NB4 (cell line): ENCODE measurements at regions not wholly inside any gene's neighbourhood (a gene's known extent, or its start where the extent isn't known, plus 50 kb on each side); places are given as distances from the start of the nearest gene placed in this dataset.
"Not testable (repeated sequence)": the region's sequence is repeated elsewhere in the genome, so short reads cannot be mapped to it uniquely, and the experiment has no call there.

Experiments used
- DNase-seq: peaks from one replicate; pipeline ENCODE4 v3.0.0; 2010; ENCODE audit warnings: low read depth
- H3K4me3 ChIP-seq: one replicate; pipeline ENCODE4 v1.5.1; 2011; ENCODE audit warnings: mild to moderate bottlenecking, low read depth, low read length, moderate library complexity
- CTCF ChIP-seq: IDR thresholded peaks from one replicate; pipeline ENCODE4 v1.5.1; 2012; ENCODE audit warnings: low read depth, low read length
- MAX ChIP-seq: IDR thresholded peaks from 2 replicates; pipeline ENCODE4 v1.6.1; 2011; ENCODE audit warnings: low read depth, low read length
- MYC ChIP-seq: IDR thresholded peaks from 2 replicates; pipeline ENCODE4 v1.6.1; 2011; ENCODE audit warnings: low read depth, low read length
- POLR2A ChIP-seq: IDR thresholded peaks from 2 replicates; pipeline ENCODE4 v1.6.1; 2011; ENCODE audit warnings: mild to moderate bottlenecking; ENCODE audit not compliant: insufficient read length; ENCODE audit errors: extremely low read depth

GRCh38 chr7:67484244-67484751, 487.7 kb downstream of the TYW1 start:
- peak; percentile 80 for DNase-seq
- no peak overlapping the region for H3K4me3 ChIP-seq
- TF ChIP-seq POLR2A (no peak), MAX (peak; percentile 62), MYC (no peak), CTCF (peak; percentile 93)

GRCh38 chr7:67486401-67486800, 489.8 kb downstream of the TYW1 start:
- DNase-seq, result no peak
- no peak for TF ChIP-seq POLR2A
- TF ChIP-seq MYC, result no peak
- TF ChIP-seq CTCF, result no peak
- no peak for TF ChIP-seq MAX
- no peak overlapping the region for H3K4me3 ChIP-seq

DNA sequence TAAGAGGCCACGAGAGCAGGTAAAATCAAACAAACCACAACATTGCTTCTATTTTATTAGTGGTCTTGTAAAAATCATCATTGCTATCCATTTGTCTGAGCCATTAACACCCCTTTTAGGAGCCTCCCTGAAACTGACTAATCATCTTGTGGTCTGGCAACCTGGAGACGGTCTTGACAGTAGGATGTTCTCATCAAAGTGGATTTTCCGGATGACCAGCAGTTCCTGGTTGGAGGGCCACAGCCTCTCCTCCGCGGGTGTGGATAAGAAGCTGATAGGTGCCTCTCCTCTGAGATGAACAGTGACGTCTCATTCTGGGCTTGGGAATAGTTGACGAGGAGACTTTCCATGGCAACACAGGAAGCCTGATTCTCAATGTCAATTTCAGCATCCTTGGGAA, 490.7 kb downstream of the TYW1 start:
- H3K4me3 ChIP-seq, result no peak overlapping the region
- no peak for DNase-seq
- no peak for TF ChIP-seq MAX
- no peak for TF ChIP-seq MYC
- no peak for TF ChIP-seq POLR2A
- TF ChIP-seq CTCF, result no peak

- no peak for DNase-seq
- TF ChIP-seq MAX, result no peak
- no peak for TF ChIP-seq MYC
- no peak for TF ChIP-seq POLR2A
- TF ChIP-seq CTCF, result no peak
These were observed 493.2 kb downstream of the TYW1 start for GRCh38 chr7:67489881-67490280.

GRCh38 chr7:67493366-67493765, 496.7 kb downstream of the TYW1 start:
- no peak overlapping the region for H3K4me3 ChIP-seq
- TF ChIP-seq CTCF, result no peak
- DNase-seq, result no peak

More at GRCh38 chr7:67489881-67490280, 493.2 kb downstream of the TYW1 start:
- no peak overlapping the region for H3K4me3 ChIP-seq

GRCh38 chr7:67496589-67496988, 500.0 kb downstream of the TYW1 start:
- no peak overlapping the region for H3K4me3 ChIP-seq
- DNase-seq, result no peak
- no peak for TF ChIP-seq MAX
- no peak for TF ChIP-seq MYC
- TF ChIP-seq POLR2A, result no peak
- TF ChIP-seq CTCF, result no peak

DNA sequence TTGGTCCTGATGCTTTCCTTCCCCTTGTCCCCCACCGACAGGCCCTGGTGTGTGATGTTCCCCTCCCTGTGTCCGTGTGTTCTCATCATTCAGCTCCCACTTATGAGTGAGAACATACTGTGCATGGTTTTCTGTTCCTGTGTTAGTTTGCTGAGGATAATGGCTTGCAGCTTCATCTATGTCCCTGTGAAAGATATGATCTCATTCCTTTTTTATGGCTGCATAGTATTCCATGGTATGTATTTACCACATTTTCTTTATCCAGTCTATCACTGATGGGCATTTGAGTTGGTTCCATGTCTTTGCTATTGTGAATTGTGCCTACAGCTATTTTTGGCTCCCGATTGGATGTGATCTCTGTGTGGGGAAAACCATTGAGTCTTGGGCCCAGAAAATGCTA, 501.3 kb downstream of the TYW1 start:
- not testable (repeated sequence) for DNase-seq, H3K4me3 ChIP-seq
